ENCODE measurements at regions not wholly inside any gene's neighbourhood (a gene's known extent, or its start where the extent isn't known, plus 50 kb on each side); places are given as distances from the start of the nearest gene placed in this dataset.

DNA sequence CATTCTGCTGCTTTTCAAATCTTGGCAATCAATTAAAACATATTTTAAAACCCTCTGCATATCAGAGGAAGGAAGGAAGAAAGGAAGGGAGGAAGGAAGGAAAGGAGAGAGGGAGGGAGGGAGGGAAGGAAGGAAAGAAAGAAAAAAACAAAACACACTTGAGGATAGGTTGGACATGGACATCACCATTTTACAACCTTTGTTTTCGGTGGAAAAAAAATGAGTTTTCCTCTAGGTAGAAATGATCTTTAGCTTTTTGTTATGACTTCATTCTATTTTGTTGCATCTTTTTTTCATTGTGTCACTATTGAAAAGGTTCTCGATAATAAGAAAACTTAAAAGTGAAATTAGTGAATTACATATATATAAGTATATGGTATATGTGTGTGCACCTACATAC lies 522.9 kb downstream of the NOVA1 start:
- TF ChIP-seq POLR2A (IDR thresholded peaks at IDR 0.05; ENCODE audit: low read length) (no peak), GATA1 (IDR thresholded peaks at IDR 0.05; ENCODE audit: low read depth, low read length) (no peak)
